ENCODE measurements at regions not wholly inside any gene's neighbourhood (a gene's known extent, or its start where the extent isn't known, plus 50 kb on each side); places are given as distances from the start of the nearest gene placed in this dataset.

DNA sequence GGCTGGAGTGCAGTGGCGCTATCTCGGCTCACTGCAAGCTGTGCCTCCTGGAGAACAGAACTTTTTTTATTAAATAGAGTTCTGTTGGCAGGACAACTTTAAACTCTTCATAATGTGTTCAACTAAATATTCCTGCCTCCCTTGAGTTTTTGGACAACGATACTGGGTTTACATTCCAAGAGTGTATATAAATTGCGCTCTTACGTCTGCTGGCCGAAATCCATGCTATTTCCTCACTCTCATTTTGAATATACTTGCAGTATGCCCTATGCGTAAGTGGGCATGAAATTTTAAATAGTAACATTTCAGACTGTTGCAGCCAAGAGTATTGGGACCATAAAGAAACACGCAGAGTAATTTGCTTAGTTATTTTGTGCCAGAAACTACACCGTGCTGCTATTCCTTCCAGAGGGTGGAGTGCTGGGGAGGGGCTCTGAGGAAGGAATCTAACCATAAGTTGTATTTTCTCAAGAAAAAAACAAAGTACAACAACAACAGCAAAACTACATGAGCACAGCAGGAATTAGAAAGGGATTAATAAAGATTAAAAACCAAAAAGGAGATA lies 480.0 kb downstream of the NLGN4X start:
- no peaks in the 10 kb centered on the region for H3F3A ChIP-seq (replicated peaks; ENCODE audit: low read depth)
- H4K20me1 ChIP-seq (replicated peaks; ENCODE audit: insufficient read depth) = no peaks in the 10 kb centered on the region
- Mint-ChIP-seq H3K27me3 (ENCODE audit: insufficient read depth, low read depth, poor library complexity) (no peaks in the 10 kb centered on the region), H3K9me3 (no peaks in the 10 kb centered on the region), H3K4me1 (no peaks in the 10 kb centered on the region), H3K27ac (no peak overlapping the region), H3K36me3 (ENCODE audit: low read depth) (no peaks in the 10 kb centered on the region; the same call in 2 of the 3 replicates), H3K4me3 (no peak overlapping the region)
- no peaks in the 10 kb centered on the region for H3K4me1 ChIP-seq (ENCODE audit: insufficient read depth)
- H3K9me2 ChIP-seq (ENCODE audit: insufficient read depth) = no peaks in the 10 kb centered on the region
- no peak for DNase-seq (ENCODE audit: low spot score)
- no peak overlapping the region for H3K4me2 ChIP-seq
- H2AFZ ChIP-seq = no peak overlapping the region
- ATAC-seq = no peak
- no peak overlapping the region for H3K27ac ChIP-seq (ENCODE audit: low read depth)
- H3K79me2 ChIP-seq (replicated peaks; ENCODE audit: insufficient read depth) = no peaks in the 10 kb centered on the region
- H3K27me3 ChIP-seq (ENCODE audit: insufficient read depth) = no peaks in the 10 kb centered on the region
- no peaks in the 10 kb centered on the region for H3K36me3 ChIP-seq (ENCODE audit: insufficient read depth)
- no peak overlapping the region for H3K4me3 ChIP-seq
- TF ChIP-seq JUNB (IDR thresholded peaks at IDR 0.05; ENCODE audit: unreplicated experiment) (no peak), EZH2phosphoT487 (IDR thresholded peaks at IDR 0.05; ENCODE audit: unreplicated experiment) (no peak), STAT1 (IDR thresholded peaks at IDR 0.05; ENCODE audit: unreplicated experiment) (no peak), ZNF114 (CRISPR knock-in tag; IDR thresholded peaks at IDR 0.05) (no peak), CREB1 (CRISPR knock-in tag; IDR thresholded peaks at IDR 0.05; ENCODE audit: low read depth) (no peak), ZNF462 (CRISPR knock-in tag; IDR thresholded peaks at IDR 0.05) (no peak), NANOG (IDR thresholded peaks at IDR 0.05; ENCODE audit: borderline replicate concordance) (no peak), EZH2 (IDR thresholded peaks at IDR 0.05; ENCODE audit: low read depth, unreplicated experiment) (no peak), POLR2AphosphoS5 (IDR thresholded peaks at IDR 0.05; ENCODE audit: low read depth) (no peak), ZNF331 (CRISPR knock-in tag; IDR thresholded peaks at IDR 0.05; ENCODE audit: low read depth) (no peak)
- TF ChIP-seq, protein P1, sequence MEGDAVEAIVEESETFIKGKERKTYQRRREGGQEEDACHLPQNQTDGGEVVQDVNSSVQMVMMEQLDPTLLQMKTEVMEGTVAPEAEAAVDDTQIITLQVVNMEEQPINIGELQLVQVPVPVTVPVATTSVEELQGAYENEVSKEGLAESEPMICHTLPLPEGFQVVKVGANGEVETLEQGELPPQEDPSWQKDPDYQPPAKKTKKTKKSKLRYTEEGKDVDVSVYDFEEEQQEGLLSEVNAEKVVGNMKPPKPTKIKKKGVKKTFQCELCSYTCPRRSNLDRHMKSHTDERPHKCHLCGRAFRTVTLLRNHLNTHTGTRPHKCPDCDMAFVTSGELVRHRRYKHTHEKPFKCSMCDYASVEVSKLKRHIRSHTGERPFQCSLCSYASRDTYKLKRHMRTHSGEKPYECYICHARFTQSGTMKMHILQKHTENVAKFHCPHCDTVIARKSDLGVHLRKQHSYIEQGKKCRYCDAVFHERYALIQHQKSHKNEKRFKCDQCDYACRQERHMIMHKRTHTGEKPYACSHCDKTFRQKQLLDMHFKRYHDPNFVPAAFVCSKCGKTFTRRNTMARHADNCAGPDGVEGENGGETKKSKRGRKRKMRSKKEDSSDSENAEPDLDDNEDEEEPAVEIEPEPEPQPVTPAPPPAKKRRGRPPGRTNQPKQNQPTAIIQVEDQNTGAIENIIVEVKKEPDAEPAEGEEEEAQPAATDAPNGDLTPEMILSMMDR (conservative IDR thresholded peaks at IDR 0.05; ENCODE audit: low read depth in 2 of 2) = no peak
- TF ChIP-seq, protein P2, sequence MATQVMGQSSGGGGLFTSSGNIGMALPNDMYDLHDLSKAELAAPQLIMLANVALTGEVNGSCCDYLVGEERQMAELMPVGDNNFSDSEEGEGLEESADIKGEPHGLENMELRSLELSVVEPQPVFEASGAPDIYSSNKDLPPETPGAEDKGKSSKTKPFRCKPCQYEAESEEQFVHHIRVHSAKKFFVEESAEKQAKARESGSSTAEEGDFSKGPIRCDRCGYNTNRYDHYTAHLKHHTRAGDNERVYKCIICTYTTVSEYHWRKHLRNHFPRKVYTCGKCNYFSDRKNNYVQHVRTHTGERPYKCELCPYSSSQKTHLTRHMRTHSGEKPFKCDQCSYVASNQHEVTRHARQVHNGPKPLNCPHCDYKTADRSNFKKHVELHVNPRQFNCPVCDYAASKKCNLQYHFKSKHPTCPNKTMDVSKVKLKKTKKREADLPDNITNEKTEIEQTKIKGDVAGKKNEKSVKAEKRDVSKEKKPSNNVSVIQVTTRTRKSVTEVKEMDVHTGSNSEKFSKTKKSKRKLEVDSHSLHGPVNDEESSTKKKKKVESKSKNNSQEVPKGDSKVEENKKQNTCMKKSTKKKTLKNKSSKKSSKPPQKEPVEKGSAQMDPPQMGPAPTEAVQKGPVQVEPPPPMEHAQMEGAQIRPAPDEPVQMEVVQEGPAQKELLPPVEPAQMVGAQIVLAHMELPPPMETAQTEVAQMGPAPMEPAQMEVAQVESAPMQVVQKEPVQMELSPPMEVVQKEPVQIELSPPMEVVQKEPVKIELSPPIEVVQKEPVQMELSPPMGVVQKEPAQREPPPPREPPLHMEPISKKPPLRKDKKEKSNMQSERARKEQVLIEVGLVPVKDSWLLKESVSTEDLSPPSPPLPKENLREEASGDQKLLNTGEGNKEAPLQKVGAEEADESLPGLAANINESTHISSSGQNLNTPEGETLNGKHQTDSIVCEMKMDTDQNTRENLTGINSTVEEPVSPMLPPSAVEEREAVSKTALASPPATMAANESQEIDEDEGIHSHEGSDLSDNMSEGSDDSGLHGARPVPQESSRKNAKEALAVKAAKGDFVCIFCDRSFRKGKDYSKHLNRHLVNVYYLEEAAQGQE (IDR thresholded peaks at IDR 0.05; ENCODE audit: unreplicated experiment) = no peak
- TF ChIP-seq, protein P3, sequence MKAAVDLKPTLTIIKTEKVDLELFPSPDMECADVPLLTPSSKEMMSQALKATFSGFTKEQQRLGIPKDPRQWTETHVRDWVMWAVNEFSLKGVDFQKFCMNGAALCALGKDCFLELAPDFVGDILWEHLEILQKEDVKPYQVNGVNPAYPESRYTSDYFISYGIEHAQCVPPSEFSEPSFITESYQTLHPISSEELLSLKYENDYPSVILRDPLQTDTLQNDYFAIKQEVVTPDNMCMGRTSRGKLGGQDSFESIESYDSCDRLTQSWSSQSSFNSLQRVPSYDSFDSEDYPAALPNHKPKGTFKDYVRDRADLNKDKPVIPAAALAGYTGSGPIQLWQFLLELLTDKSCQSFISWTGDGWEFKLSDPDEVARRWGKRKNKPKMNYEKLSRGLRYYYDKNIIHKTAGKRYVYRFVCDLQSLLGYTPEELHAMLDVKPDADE (IDR thresholded peaks at IDR 0.05) = no peak
